Thymus (tissue), 11 donors: ENCODE measurements at regions not wholly inside any gene's neighbourhood (a gene's known extent, or its start where the extent isn't known, plus 50 kb on each side); places are given as distances from the start of the nearest gene placed in this dataset.
A peak's percentile ranks its signal among the peaks of the same experiment; 100 is the strongest.
"Not testable (repeated sequence)": the region's sequence is repeated elsewhere in the genome, so short reads cannot be mapped to it uniquely, and the experiment has no call there.

Experiments
- DNase-seq, 9 donors: peaks; one replicate each; pipeline ENCODE4 v3.0.0-alpha.2; 2013; ENCODE audit warnings: low spot score in 9 of 9, low read depth in 6 of 9, missing footprints in 1 of 9
- H3K27ac ChIP-seq, 2 donors: one replicate each; pipeline ENCODE4 v1.5.1; 2013; ENCODE audit warnings: control low read depth in 1 of 2, low read depth in 1 of 2, low read length in 1 of 2, mild to moderate bottlenecking in 1 of 2, moderate library complexity in 1 of 2
- H3K27me3 ChIP-seq, 2 donors: one replicate each; pipeline ENCODE4 v1.5.1; 2013; ENCODE audit warnings: low read length in 1 of 2; ENCODE audit not compliant: control insufficient read depth in 2 of 2, insufficient read depth in 1 of 2
- H3K36me3 ChIP-seq, 2 donors: one replicate each; pipeline ENCODE4 v1.5.1; 2013; ENCODE audit warnings: low read length in 1 of 2, mild to moderate bottlenecking in 1 of 2, moderate library complexity in 1 of 2; ENCODE audit not compliant: control insufficient read depth in 2 of 2, insufficient read depth in 2 of 2
- H3K4me1 ChIP-seq, 2 donors: one replicate each; pipeline ENCODE4 v1.5.1; 2013; ENCODE audit warnings: low read length in 2 of 2; ENCODE audit not compliant: control insufficient read depth in 2 of 2, insufficient read depth in 2 of 2
- H3K4me3 ChIP-seq, 2 donors: one replicate each; pipeline ENCODE4 v1.5.1; 2013; ENCODE audit warnings: low read length in 2 of 2, control low read depth in 1 of 2, mild to moderate bottlenecking in 1 of 2
- H3K9me3 ChIP-seq, 2 donors: one replicate each; pipeline ENCODE4 v1.5.1; 2013; ENCODE audit warnings: low read length in 1 of 2, mild to moderate bottlenecking in 1 of 2; ENCODE audit not compliant: control insufficient read depth in 2 of 2, insufficient read depth in 1 of 2
- WGBS: extraction: QIAGEN DNeasy Blood & Tissue Kit; methylation state at CpG from one replicate; pipeline ENCODE4 v1.1.7; 2013; 5-methylcytosine and 5-hydroxymethylcytosine counted together
- donor health status: healthy.

DNA sequence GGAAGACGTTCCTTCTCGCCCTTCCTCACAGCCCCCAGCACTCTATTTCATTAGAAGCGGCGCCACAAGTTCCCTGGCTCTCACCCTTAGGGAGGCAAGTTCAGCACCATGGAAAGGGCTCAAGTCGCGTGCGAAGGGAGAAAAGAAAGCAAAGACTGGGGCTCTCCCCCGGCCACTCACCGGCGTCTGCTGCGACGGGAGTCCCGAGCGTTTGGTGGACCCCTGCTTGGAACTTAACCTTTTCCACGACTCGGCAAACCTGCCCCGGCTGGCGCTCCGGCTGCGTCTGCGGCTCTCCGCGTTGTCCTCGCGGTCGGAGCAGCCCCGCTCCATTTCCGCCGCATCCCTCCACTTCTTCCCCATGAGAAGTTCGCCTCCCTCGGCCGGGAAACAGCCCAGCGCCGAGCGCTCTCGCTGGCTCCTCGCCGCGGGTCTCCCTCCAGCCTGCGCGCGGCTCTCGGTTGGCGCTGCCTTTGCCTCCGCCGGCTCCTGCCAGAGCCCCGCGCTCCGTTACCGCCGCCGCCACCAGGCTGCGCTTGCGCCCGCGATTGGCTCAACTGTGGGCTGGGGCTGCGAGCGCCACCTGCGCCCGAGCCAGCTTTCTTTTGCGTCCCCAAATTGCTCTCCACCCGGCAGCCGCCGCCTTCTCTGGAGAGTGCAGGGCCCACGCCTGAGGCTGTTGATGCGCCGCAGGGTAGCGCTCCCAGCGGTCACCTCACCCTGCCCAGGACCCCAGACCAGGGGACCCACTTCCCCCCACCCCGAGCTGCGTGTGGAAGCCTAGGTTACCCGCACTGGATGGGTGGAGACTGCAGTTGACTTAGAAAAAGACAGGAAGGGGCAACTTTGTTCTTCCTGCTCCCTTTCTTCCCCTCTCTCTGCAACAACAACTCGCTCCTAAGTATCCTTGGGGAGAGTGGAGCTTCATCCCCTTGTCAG is 321.6 kb downstream of the CEMIP2 start:
- 3% methylated on average over 73 of the region's 73 CpGs for WGBS
- Histone ChIP-seq H3K27ac (no peak overlapping the region), H3K9me3 (no peaks in the 10 kb centered on the region), H3K4me3 (peak overlapping the region in 1 of 2 donors; percentile 13), H3K36me3 (no peaks in the 10 kb centered on the region), H3K27me3 (peaks cover 2 to 20% of the 10 kb centered on the region in 2 donors), H3K4me1 (no peaks in the 10 kb centered on the region)
- peak in 8 of 9 donors; percentile 3 to 58 (median 17) for DNase-seq

GRCh38 chr9:71446106-71446472 is 322.2 kb downstream of the CEMIP2 start:
- H3K27ac ChIP-seq = no peak overlapping the region
- H3K9me3 ChIP-seq = no peaks in the 10 kb centered on the region
- no peak for DNase-seq
- H3K27me3 ChIP-seq = peaks cover 2 to 20% of the 10 kb centered on the region in 2 donors
- H3K4me1 ChIP-seq = no peaks in the 10 kb centered on the region
- H3K36me3 ChIP-seq = no peaks in the 10 kb centered on the region
- WGBS = 57% methylated on average over 14 of the region's 14 CpGs
- no peak overlapping the region for H3K4me3 ChIP-seq

- H3K9me3 ChIP-seq = no peaks in the 10 kb centered on the region
- H3K27me3 ChIP-seq = peaks cover 2 to 20% of the 10 kb centered on the region in 2 donors
- H3K4me1 ChIP-seq = no peaks in the 10 kb centered on the region
- WGBS = 98% methylated on average over 3 of the region's 3 CpGs
- DNase-seq = no peak
- no peaks in the 10 kb centered on the region for H3K36me3 ChIP-seq
- H3K4me3 ChIP-seq = no peak overlapping the region
- H3K27ac ChIP-seq = no peak overlapping the region
These were observed 321.5 kb upstream of the TRPM3 start for GRCh38 chr9:71442937-71443336.

- no peaks in the 10 kb centered on the region for H3K9me3 ChIP-seq
- H3K4me1 ChIP-seq = no peaks in the 10 kb centered on the region
- H3K27ac ChIP-seq = no peak overlapping the region
- DNase-seq = no peak
- H3K4me3 ChIP-seq = no peak overlapping the region
- 92% methylated on average over 5 of the region's 5 CpGs for WGBS
- peaks cover 0 to 5% of the 10 kb centered on the region in 2 donors for H3K27me3 ChIP-seq
- H3K36me3 ChIP-seq = no peaks in the 10 kb centered on the region
These were observed 319.8 kb upstream of the TRPM3 start for GRCh38 chr9:71441266-71441665.

DNA sequence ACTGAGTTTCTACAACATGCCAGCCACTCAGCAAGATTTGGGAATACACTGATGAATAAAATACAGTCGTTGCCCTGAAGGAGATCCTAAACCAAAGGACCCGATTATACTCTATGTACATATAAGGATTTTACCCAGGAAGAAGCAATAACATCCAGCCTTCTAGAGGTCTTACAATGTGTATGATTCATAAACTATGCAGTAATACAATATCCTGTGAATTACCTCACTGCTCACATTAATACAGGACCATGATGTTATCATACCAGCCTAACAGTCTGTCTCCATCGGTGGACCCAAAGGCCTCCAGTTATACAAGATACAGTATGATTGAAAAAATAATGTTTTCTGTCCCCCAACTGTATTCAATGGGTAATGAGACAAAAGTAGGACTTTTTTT is 310.5 kb upstream of the TRPM3 start:
- DNase-seq = no peak
- no peak overlapping the region for H3K4me3 ChIP-seq
- no peaks in the 10 kb centered on the region for H3K36me3 ChIP-seq
- H3K27me3 ChIP-seq = no peaks in the 10 kb centered on the region
- no peaks in the 10 kb centered on the region for H3K9me3 ChIP-seq
- WGBS = 90% methylated on average over 3 of the region's 3 CpGs
- H3K4me1 ChIP-seq = no peaks in the 10 kb centered on the region
- H3K27ac ChIP-seq = no peak overlapping the region

DNA sequence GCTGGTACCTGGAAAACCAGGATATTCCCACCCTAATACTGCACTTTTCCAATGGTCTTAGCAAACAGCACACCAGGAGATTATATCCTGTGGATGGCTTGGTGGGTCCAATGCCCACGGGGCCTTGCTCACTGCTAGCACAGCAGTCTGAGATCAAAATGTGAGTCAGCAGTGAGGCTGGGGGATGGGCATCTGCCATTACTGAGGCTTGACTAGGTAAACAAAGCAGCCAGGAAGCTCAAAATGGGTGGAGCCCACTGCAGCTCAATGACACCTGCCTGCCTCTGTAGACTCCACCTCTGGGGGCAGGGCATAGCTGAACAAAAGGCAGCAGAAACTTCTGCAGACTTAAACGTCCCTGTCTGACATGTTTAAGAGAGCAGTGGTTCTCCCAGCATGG is 285.9 kb upstream of the TRPM3 start:
- not testable (repeated sequence) for H3K4me3 ChIP-seq, H3K4me1 ChIP-seq, H3K27me3 ChIP-seq, H3K36me3 ChIP-seq, DNase-seq, H3K9me3 ChIP-seq, H3K27ac ChIP-seq
- 77% methylated on average over 2 of the region's 2 CpGs for WGBS

GRCh38 chr9:71403106-71403505 is 281.7 kb upstream of the TRPM3 start:
- DNase-seq = no peak
- Histone ChIP-seq H3K27ac (no peak overlapping the region), H3K4me3 (no peak overlapping the region), H3K36me3 (no peaks in the 10 kb centered on the region), H3K4me1 (no peaks in the 10 kb centered on the region), H3K27me3 (no peaks in the 10 kb centered on the region), H3K9me3 (peaks cover 0 to 5% of the 10 kb centered on the region in 2 donors)
- 99% methylated on average over 1 of the region's 1 CpG for WGBS

DNA sequence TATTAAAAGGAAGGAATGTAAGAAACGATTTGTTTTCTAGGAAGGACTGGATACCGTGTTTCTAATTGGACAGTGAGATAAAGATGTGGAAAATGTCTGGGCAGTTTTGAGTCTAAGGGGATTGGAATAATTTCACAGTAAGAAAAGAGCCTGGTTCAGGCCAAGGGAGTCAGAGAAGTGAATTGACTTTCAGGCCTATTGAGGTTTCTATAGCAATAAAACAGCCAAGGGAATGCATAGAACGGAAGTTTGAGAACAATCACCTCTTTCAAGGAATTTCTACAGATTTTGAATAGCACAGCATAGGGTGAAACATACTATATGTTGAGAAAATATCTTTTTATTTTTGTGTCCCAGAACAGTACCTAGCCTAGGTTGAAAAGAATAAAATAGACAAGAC is 271.6 kb upstream of the TRPM3 start:
- Histone ChIP-seq H3K9me3 (no peaks in the 10 kb centered on the region), H3K27me3 (no peaks in the 10 kb centered on the region), H3K36me3 (no peaks in the 10 kb centered on the region), H3K4me1 (no peaks in the 10 kb centered on the region), H3K4me3 (no peak overlapping the region), H3K27ac (no peak overlapping the region)
- DNase-seq = no peak
- 89% methylated on average over 3 of the region's 3 CpGs for WGBS

- Histone ChIP-seq H3K9me3 (no peaks in the 10 kb centered on the region), H3K27me3 (no peaks in the 10 kb centered on the region), H3K4me1 (no peaks in the 10 kb centered on the region), H3K27ac (no peak overlapping the region), H3K36me3 (no peaks in the 10 kb centered on the region), H3K4me3 (no peak overlapping the region)
- DNase-seq = no peak
- 92% methylated on average over 4 of the region's 4 CpGs for WGBS
These were observed 262.9 kb upstream of the TRPM3 start for GRCh38 chr9:71384343-71384742.
